Mesothelial cell of epicardium (in vitro differentiated cells): ENCODE measurements at regions not wholly inside any gene's neighbourhood (a gene's known extent, or its start where the extent isn't known, plus 50 kb on each side); places are given as distances from the start of the nearest gene placed in this dataset.

ENCODE experiments used
- DNase-seq, 2 experiments: peaks; one replicate each; pipeline ENCODE4 v3.0.0; 2021; ENCODE audit warnings: low spot score in 2 of 2; ENCODE audit not compliant: unreplicated experiment in 2 of 2
- H3K27ac Mint-ChIP-seq: 2 replicates; pipeline ENCODE4 v1.8.0; 2021; ENCODE audit warnings: mixed read lengths
- H3K27me3 Mint-ChIP-seq: 2 replicates; pipeline ENCODE4 v1.8.0; 2021; ENCODE audit warnings: low read depth, mixed read lengths
- H3K36me3 Mint-ChIP-seq: 2 replicates; pipeline ENCODE4 v1.8.0; 2021; ENCODE audit warnings: mixed read lengths
- H3K4me1 Mint-ChIP-seq: 2 replicates; pipeline ENCODE4 v1.8.0; 2021; ENCODE audit warnings: mixed read lengths
- H3K4me3 Mint-ChIP-seq: 2 replicates; pipeline ENCODE4 v1.8.0; 2021; ENCODE audit warnings: mild to moderate bottlenecking, moderate library complexity, mixed read lengths
- H3K9me3 Mint-ChIP-seq: 2 replicates; pipeline ENCODE4 v1.8.0; 2021; ENCODE audit warnings: mixed read lengths
- CTCF ChIP-seq: fragments of 200-600 bp; sonication (generic); IDR thresholded peaks from one replicate; pipeline ENCODE4 v1.5.0; 2021; ENCODE audit warnings: antibody characterized with exemption; ENCODE audit not compliant: unreplicated experiment

- no peak for TF ChIP-seq CTCF
- Mint-ChIP-seq H3K36me3 (no peaks in the 10 kb centered on the region), H3K27me3 (peaks cover 25% of the 10 kb centered on the region), H3K9me3 (peaks cover 10% of the 10 kb centered on the region), H3K4me1 (no peaks in the 10 kb centered on the region), H3K27ac (no peak overlapping the region), H3K4me3 (no peak overlapping the region)
- no peak for DNase-seq
These were observed 216.8 kb upstream of the C1orf87 start for GRCh38 chr1:60290393-60290792.

- Mint-ChIP-seq H3K27me3 (peaks cover 10% of the 10 kb centered on the region), H3K36me3 (no peaks in the 10 kb centered on the region), H3K4me1 (no peaks in the 10 kb centered on the region), H3K4me3 (no peak overlapping the region), H3K27ac (no peak overlapping the region), H3K9me3 (peaks cover 10% of the 10 kb centered on the region)
- TF ChIP-seq CTCF, result no peak
- DNase-seq, result no peak
These were observed 214.0 kb upstream of the C1orf87 start for GRCh38 chr1:60287536-60287935.

- no peaks in the 10 kb centered on the region for H3K36me3 Mint-ChIP-seq
- H3K4me3 Mint-ChIP-seq, result no peak overlapping the region
- H3K9me3 Mint-ChIP-seq, result peaks cover 10% of the 10 kb centered on the region
- H3K27ac Mint-ChIP-seq, result no peak overlapping the region
- H3K4me1 Mint-ChIP-seq, result peaks cover 20% of the 10 kb centered on the region
- no peaks in the 10 kb centered on the region for H3K27me3 Mint-ChIP-seq
- TF ChIP-seq CTCF, result no peak
- DNase-seq, result no peak
These were observed 210.1 kb upstream of the C1orf87 start for GRCh38 chr1:60283690-60284089.

GRCh38 chr1:60281360-60281932, 207.9 kb upstream of the C1orf87 start:
- Mint-ChIP-seq H3K4me1 (peaks cover 25% of the 10 kb centered on the region), H3K27ac (no peak overlapping the region), H3K36me3 (no peaks in the 10 kb centered on the region), H3K27me3 (no peaks in the 10 kb centered on the region), H3K4me3 (no peak overlapping the region), H3K9me3 (peaks cover 4% of the 10 kb centered on the region)
- peak in 1 of 2 experiments; percentile 52 for DNase-seq
- TF ChIP-seq CTCF, result peak; percentile 69

GRCh38 chr1:60280819-60281218, 207.2 kb upstream of the C1orf87 start:
- no peaks in the 10 kb centered on the region for H3K36me3 Mint-ChIP-seq
- TF ChIP-seq CTCF, result no peak
- no peak overlapping the region for H3K27ac Mint-ChIP-seq
- H3K9me3 Mint-ChIP-seq, result no peaks in the 10 kb centered on the region
- DNase-seq, result no peak
- H3K4me1 Mint-ChIP-seq, result peaks cover 28% of the 10 kb centered on the region
- no peaks in the 10 kb centered on the region for H3K27me3 Mint-ChIP-seq
- no peak overlapping the region for H3K4me3 Mint-ChIP-seq

GRCh38 chr1:60280256-60280655, 206.7 kb upstream of the C1orf87 start:
- Mint-ChIP-seq H3K4me1 (peaks cover 30% of the 10 kb centered on the region), H3K9me3 (no peaks in the 10 kb centered on the region), H3K27me3 (no peaks in the 10 kb centered on the region), H3K4me3 (no peak overlapping the region), H3K36me3 (no peaks in the 10 kb centered on the region), H3K27ac (peak overlapping the region; percentile 50)
- DNase-seq, result no peak
- no peak for TF ChIP-seq CTCF
